HCT116 (cell line): ENCODE measurements at regions not wholly inside any gene's neighbourhood (a gene's known extent, or its start where the extent isn't known, plus 50 kb on each side); places are given as distances from the start of the nearest gene placed in this dataset.

ENCODE experiments used
- ATAC-seq: fragments of 200-7000 bp; cut with Tn5 transposase; 2 replicates; pipeline ENCODE4 v1.9.1; 2020; ENCODE audit warnings: mild to moderate bottlenecking, moderate library complexity
- BruUV-seq: library from RNA; stranded (reverse); fragments of 400-500 nt; replicated peaks from 2 replicates; lab custom pipeline; 2021; lab: Mats Ljungman, UMichigan
- CTCF ChIA-PET: fragments of 300-600 bp; sonication (Branson Sonifier 250); formaldehyde crosslinking; loops from one replicate; lab custom pipeline; 2021; ENCODE audit warnings: antibody characterized with exemption; lab: Charles Lee
- POLR2A ChIA-PET: fragments of 300-600, 350-600 bp; sonication (Branson Sonifier 250); formaldehyde crosslinking; loops from one replicate; lab custom pipeline; 2021; ENCODE audit warnings: antibody characterized with exemption; lab: Charles Lee
- RAD21 ChIA-PET, 2 experiments: fragments of 300-600 bp; sonication (Branson Sonifier 250); formaldehyde crosslinking; loops; one replicate each; lab custom pipeline; 2023; ENCODE audit warnings: low total read pairs in 2 of 2; ENCODE audit not compliant: uncharacterized antibody in 2 of 2, unreplicated experiment in 2 of 2, low non-redundant PET in 1 of 2; lab: Charles Lee
- DNase-seq: peaks from one replicate; pipeline ENCODE4 v3.0.0-alpha.2; 2010; ENCODE audit warnings: low read depth, low spot score
- H2AFZ ChIP-seq: fragments of 200-600 bp; shearing (Covaris generic), sonication (generic); 2 replicates; pipeline ENCODE4 v1.6.1; 2017; ENCODE audit warnings: low read depth, mixed run types, mixed read lengths, antibody characterized with exemption, low read length; ENCODE audit not compliant: poor library complexity, severe bottlenecking
- H3K27ac ChIP-seq: 2 replicates; pipeline ENCODE4 v1.5.1; 2012; ENCODE audit warnings: low read depth, low read length
- H3K27me3 ChIP-seq: fragments of 200-600 bp; sonication (generic); 2 replicates; pipeline ENCODE4 v1.6.1; 2016; ENCODE audit warnings: mixed run types, low read length, mixed read lengths; ENCODE audit not compliant: insufficient read depth
- H3K36me3 ChIP-seq, 2 experiments: fragments of 200-500 bp in 1 of 2; fragments of 200-600 bp in 1 of 2; sonication (Bioruptor generic) in 1 of 2; sonication (generic) in 1 of 2; 2 replicates each; pipeline versions ENCODE4 v1.5.1 to v1.6.1; 2014 to 2016; ENCODE audit warnings: low read length in 2 of 2, inconsistent platforms in 1 of 2, mixed read lengths in 1 of 2, mixed run types in 1 of 2; ENCODE audit not compliant: insufficient read depth in 2 of 2, control insufficient read depth in 1 of 2
- H3K4me1 ChIP-seq, 2 experiments: fragments of 200-600 bp in 1 of 2; sonication (generic) in 1 of 2; 2 replicates each; pipeline versions ENCODE4 v1.5.1 to v1.6.1; 2012 to 2017; ENCODE audit warnings: low read length in 2 of 2, inconsistent platforms in 1 of 2, mild to moderate bottlenecking in 1 of 2, mixed read lengths in 1 of 2, mixed run types in 1 of 2, moderate library complexity in 1 of 2; ENCODE audit not compliant: insufficient read depth in 2 of 2, control insufficient read depth in 1 of 2
- H3K4me2 ChIP-seq: fragments of 200-600 bp; sonication (generic); 2 replicates; pipeline ENCODE4 v1.6.1; 2017; ENCODE audit warnings: mixed run types, low read length, mixed read lengths
- H3K4me3 ChIP-seq, 2 experiments: fragments of 200-600 bp in 1 of 2; sonication (generic) in 1 of 2; replicated peaks in 1 of 2; 2 replicates each; pipeline ENCODE4 v1.5.1; 2011 to 2016; ENCODE audit warnings: low read length in 2 of 2, control low read depth in 1 of 2, low read depth in 1 of 2, mild to moderate bottlenecking in 1 of 2, mixed read lengths in 1 of 2, mixed run types in 1 of 2
- H3K79me2 ChIP-seq: fragments of 200-600 bp; sonication (generic); 2 replicates; pipeline ENCODE4 v1.6.1; 2017; ENCODE audit warnings: mild to moderate bottlenecking, mixed run types, low read length, moderate library complexity, mixed read lengths; ENCODE audit not compliant: insufficient read depth
- H3K9ac ChIP-seq: fragments of 200-600 bp; sonication (generic); 2 replicates; pipeline ENCODE4 v1.6.1; 2016; ENCODE audit warnings: low read length, mixed read lengths
- H3K9me2 ChIP-seq: fragments of 200-600 bp; sonication (generic), shearing (Covaris generic); 2 replicates; pipeline ENCODE4 v1.6.1; 2017; ENCODE audit warnings: mixed run types, mild to moderate bottlenecking, moderate library complexity; ENCODE audit not compliant: insufficient read depth
- H3K9me3 ChIP-seq, 2 experiments: fragments of 200-500 bp in 1 of 2; fragments of 200-600 bp in 1 of 2; sonication (Bioruptor generic) in 1 of 2; sonication (generic) in 1 of 2; 2 replicates each; pipeline ENCODE4 v1.6.1; 2014 to 2017; ENCODE audit warnings: low read length in 2 of 2, mixed read lengths in 2 of 2, inconsistent platforms in 1 of 2, low read depth in 1 of 2, mild to moderate bottlenecking in 1 of 2, mixed run types in 1 of 2, moderate library complexity in 1 of 2; ENCODE audit not compliant: control insufficient read depth in 1 of 2, insufficient read depth in 1 of 2
- H4K20me1 ChIP-seq: fragments of 200-600 bp; sonication (generic), shearing (Covaris generic); 2 replicates; pipeline ENCODE4 v1.6.1; 2017; ENCODE audit warnings: mixed run types, mild to moderate bottlenecking, moderate library complexity; ENCODE audit not compliant: insufficient read depth
- CBX3 ChIP-seq: IDR thresholded peaks from 2 replicates; pipeline ENCODE4 v1.6.1; 2012; ENCODE audit warnings: low read depth
- CEBPB ChIP-seq: IDR thresholded peaks from 2 replicates; pipeline ENCODE4 v1.6.1; 2012; ENCODE audit warnings: low read depth
- ELF1 ChIP-seq: IDR thresholded peaks from 2 replicates; pipeline ENCODE4 v1.6.1; 2012; ENCODE audit warnings: low read depth, borderline replicate concordance
- EZH2 ChIP-seq: fragments of 200-600 bp; sonication (generic); IDR thresholded peaks from 2 replicates; pipeline ENCODE4 v1.6.1; 2017; ENCODE audit warnings: antibody characterized with exemption, mixed run types
- EZH2phosphoT487 ChIP-seq: fragments of 200-600 bp; IDR thresholded peaks from 2 replicates; pipeline ENCODE4 v1.6.1; 2018; ENCODE audit warnings: antibody characterized with exemption, borderline replicate concordance
- JUND ChIP-seq: IDR thresholded peaks from 2 replicates; pipeline ENCODE4 v1.6.1; 2012
- POLR2A ChIP-seq: IDR thresholded peaks from 2 replicates; pipeline ENCODE4 v1.7.0; 2011; ENCODE audit warnings: borderline replicate concordance; ENCODE audit not compliant: insufficient read depth, insufficient read length; ENCODE audit errors: extremely low read depth
- POLR2AphosphoS5 ChIP-seq: IDR thresholded peaks from 2 replicates; pipeline ENCODE4 v1.6.1; 2011; ENCODE audit warnings: mild to moderate bottlenecking, low read depth, low read length, moderate library complexity
- RAD21 ChIP-seq: IDR thresholded peaks from 2 replicates; pipeline ENCODE4 v1.6.1; 2012; ENCODE audit warnings: low read depth, mild to moderate bottlenecking
- SRF ChIP-seq: IDR thresholded peaks from 2 replicates; pipeline ENCODE4 v1.6.1; 2012; ENCODE audit warnings: low read depth
- TCF7L2 ChIP-seq: IDR thresholded peaks from 2 replicates; pipeline ENCODE4 v1.7.0; 2011; ENCODE audit warnings: borderline replicate concordance, inconsistent platforms; ENCODE audit not compliant: insufficient read depth, insufficient read length; ENCODE audit errors: extremely low read depth
- ZBTB33 ChIP-seq: IDR thresholded peaks from 2 replicates; pipeline ENCODE4 v1.6.1; 2011; ENCODE audit warnings: mild to moderate bottlenecking, low read length, moderate library complexity; ENCODE audit not compliant: insufficient replicate concordance; ENCODE audit errors: extremely low read depth
- ZNF274 ChIP-seq: fragments of 200-500 bp; sonication (Bioruptor generic); IDR thresholded peaks from 2 replicates; pipeline ENCODE4 v1.6.1; 2014; ENCODE audit warnings: mild to moderate bottlenecking, low read depth, low read length, inconsistent platforms
- intact Hi-C: fragments of 100-400 bp; cut with micrococcal nuclease; formaldehyde crosslinking; loops from 2 replicates; pipeline ENCODE4 v1.10.0; 2022
- TF ChIP-seq, protein P1 (sequence below), 3 experiments: fragments of 200-600 bp in 1 of 3; sonication (generic) in 1 of 3; IDR thresholded peaks in 2 of 3; conservative IDR thresholded peaks in 1 of 3; 2 replicates each; pipeline ENCODE4 v1.5.1; 2012 to 2017; ENCODE audit warnings: low read depth in 2 of 3, low read length in 2 of 3, antibody characterized with exemption in 1 of 3, borderline replicate concordance in 1 of 3, control low read depth in 1 of 3, mild to moderate bottlenecking in 1 of 3, mixed read lengths in 1 of 3, mixed run types in 1 of 3, moderate library complexity in 1 of 3; ENCODE audit not compliant: insufficient read depth in 1 of 3
- TF ChIP-seq, protein P2 (sequence below): IDR thresholded peaks from 2 replicates; pipeline ENCODE4 v1.6.1; 2012; ENCODE audit warnings: low read depth

DNA sequence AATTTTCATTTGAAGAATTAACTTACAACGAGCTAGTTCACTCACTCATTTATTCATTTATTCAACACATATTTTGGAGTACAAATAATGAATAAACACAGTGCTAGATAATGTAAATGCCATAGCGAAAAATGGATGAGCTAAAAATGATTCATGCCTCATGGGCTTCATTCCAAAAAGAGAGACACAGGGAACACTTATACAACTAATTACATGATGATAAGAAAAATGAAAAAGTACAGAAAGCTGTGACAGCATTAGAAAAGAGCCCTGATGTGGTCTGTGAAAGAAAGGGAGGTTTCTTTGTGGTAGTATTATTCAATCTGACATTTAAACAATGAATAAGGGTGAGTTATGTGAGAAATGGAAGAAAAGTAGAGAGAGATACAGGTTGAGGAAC lies 726.4 kb downstream of the AMY1C start:
- H3K9me2 ChIP-seq, result no peaks in the 10 kb centered on the region
- H3K4me1 ChIP-seq, result no peaks in the 10 kb centered on the region
- no peak overlapping the region for H3K27ac ChIP-seq
- ChIA-PET CTCF (no interaction called here), POLR2A (no interaction called here), RAD21 (no interaction called here)
- H4K20me1 ChIP-seq, result no peaks in the 10 kb centered on the region
- no peaks in the 10 kb centered on the region for H3K79me2 ChIP-seq
- TF ChIP-seq SRF, result no peak
- no peak for TF ChIP-seq CEBPB
- no peak for TF ChIP-seq EZH2phosphoT487
- TF ChIP-seq ZBTB33, result no peak
- TF ChIP-seq, protein P1, sequence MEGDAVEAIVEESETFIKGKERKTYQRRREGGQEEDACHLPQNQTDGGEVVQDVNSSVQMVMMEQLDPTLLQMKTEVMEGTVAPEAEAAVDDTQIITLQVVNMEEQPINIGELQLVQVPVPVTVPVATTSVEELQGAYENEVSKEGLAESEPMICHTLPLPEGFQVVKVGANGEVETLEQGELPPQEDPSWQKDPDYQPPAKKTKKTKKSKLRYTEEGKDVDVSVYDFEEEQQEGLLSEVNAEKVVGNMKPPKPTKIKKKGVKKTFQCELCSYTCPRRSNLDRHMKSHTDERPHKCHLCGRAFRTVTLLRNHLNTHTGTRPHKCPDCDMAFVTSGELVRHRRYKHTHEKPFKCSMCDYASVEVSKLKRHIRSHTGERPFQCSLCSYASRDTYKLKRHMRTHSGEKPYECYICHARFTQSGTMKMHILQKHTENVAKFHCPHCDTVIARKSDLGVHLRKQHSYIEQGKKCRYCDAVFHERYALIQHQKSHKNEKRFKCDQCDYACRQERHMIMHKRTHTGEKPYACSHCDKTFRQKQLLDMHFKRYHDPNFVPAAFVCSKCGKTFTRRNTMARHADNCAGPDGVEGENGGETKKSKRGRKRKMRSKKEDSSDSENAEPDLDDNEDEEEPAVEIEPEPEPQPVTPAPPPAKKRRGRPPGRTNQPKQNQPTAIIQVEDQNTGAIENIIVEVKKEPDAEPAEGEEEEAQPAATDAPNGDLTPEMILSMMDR (IDR thresholded peaks at IDR 0.05 in 2 of 3, conservative IDR thresholded peaks at IDR 0.05 in 1 of 3; ENCODE audit: borderline replicate concordance in 1 of 3, insufficient read depth in 1 of 3, low read depth in 2 of 3, low read length in 2 of 3), result no peak
- TF ChIP-seq ZNF274, result no peak
- no peak for TF ChIP-seq EZH2
- no peak for TF ChIP-seq RAD21
- TF ChIP-seq CBX3, result no peak
- no peak for TF ChIP-seq ELF1
- no peak for TF ChIP-seq POLR2AphosphoS5
- no peak for TF ChIP-seq TCF7L2
- TF ChIP-seq JUND, result no peak
- TF ChIP-seq, protein P2, sequence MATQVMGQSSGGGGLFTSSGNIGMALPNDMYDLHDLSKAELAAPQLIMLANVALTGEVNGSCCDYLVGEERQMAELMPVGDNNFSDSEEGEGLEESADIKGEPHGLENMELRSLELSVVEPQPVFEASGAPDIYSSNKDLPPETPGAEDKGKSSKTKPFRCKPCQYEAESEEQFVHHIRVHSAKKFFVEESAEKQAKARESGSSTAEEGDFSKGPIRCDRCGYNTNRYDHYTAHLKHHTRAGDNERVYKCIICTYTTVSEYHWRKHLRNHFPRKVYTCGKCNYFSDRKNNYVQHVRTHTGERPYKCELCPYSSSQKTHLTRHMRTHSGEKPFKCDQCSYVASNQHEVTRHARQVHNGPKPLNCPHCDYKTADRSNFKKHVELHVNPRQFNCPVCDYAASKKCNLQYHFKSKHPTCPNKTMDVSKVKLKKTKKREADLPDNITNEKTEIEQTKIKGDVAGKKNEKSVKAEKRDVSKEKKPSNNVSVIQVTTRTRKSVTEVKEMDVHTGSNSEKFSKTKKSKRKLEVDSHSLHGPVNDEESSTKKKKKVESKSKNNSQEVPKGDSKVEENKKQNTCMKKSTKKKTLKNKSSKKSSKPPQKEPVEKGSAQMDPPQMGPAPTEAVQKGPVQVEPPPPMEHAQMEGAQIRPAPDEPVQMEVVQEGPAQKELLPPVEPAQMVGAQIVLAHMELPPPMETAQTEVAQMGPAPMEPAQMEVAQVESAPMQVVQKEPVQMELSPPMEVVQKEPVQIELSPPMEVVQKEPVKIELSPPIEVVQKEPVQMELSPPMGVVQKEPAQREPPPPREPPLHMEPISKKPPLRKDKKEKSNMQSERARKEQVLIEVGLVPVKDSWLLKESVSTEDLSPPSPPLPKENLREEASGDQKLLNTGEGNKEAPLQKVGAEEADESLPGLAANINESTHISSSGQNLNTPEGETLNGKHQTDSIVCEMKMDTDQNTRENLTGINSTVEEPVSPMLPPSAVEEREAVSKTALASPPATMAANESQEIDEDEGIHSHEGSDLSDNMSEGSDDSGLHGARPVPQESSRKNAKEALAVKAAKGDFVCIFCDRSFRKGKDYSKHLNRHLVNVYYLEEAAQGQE, result no peak
- no peak for TF ChIP-seq POLR2A
- intact Hi-C loops, result no loop called here
- H3K9me3 ChIP-seq, result peaks cover 6 to 20% of the 10 kb centered on the region in 2 experiments; a peak in 2 of 4 replicates
- no peak overlapping the region for H3K4me2 ChIP-seq
- ATAC-seq, result no peak
- H3K27me3 ChIP-seq, result no peaks in the 10 kb centered on the region
- BruUV-seq, result no TSS peak
- no peaks in the 10 kb centered on the region for H3K36me3 ChIP-seq
- no peak overlapping the region for H3K4me3 ChIP-seq
- no peak for DNase-seq
- H2AFZ ChIP-seq, result no peak overlapping the region
- no peak overlapping the region for H3K9ac ChIP-seq
